ENCODE measurements at regions not wholly inside any gene's neighbourhood (a gene's known extent, or its start where the extent isn't known, plus 50 kb on each side); places are given as distances from the start of the nearest gene placed in this dataset.

DNA sequence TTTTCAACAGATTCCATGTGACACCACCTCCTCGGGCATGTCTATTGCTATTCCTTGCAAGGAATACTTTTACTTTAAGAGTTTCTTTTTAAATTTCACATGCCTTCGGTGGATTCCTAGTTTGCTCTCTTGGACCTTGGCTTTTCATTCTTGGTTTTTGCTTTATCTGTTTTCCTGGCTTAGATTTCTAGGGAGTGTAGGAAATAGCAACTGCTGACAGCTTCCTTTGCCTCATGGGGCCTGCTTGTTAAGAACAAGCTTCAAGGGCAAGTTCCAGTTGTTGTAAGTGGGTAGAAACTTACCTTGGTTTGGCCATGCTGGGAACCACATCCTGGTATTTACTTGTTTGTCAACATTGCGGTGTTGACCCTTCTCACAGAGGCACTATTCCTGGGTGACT is 348.5 kb downstream of the DMAC1 start:
- TF ChIP-seq, protein P1, sequence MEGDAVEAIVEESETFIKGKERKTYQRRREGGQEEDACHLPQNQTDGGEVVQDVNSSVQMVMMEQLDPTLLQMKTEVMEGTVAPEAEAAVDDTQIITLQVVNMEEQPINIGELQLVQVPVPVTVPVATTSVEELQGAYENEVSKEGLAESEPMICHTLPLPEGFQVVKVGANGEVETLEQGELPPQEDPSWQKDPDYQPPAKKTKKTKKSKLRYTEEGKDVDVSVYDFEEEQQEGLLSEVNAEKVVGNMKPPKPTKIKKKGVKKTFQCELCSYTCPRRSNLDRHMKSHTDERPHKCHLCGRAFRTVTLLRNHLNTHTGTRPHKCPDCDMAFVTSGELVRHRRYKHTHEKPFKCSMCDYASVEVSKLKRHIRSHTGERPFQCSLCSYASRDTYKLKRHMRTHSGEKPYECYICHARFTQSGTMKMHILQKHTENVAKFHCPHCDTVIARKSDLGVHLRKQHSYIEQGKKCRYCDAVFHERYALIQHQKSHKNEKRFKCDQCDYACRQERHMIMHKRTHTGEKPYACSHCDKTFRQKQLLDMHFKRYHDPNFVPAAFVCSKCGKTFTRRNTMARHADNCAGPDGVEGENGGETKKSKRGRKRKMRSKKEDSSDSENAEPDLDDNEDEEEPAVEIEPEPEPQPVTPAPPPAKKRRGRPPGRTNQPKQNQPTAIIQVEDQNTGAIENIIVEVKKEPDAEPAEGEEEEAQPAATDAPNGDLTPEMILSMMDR (IDR thresholded peaks at IDR 0.05; ENCODE audit: insufficient read depth, low read length), result no peak
- TF ChIP-seq, protein P2, sequence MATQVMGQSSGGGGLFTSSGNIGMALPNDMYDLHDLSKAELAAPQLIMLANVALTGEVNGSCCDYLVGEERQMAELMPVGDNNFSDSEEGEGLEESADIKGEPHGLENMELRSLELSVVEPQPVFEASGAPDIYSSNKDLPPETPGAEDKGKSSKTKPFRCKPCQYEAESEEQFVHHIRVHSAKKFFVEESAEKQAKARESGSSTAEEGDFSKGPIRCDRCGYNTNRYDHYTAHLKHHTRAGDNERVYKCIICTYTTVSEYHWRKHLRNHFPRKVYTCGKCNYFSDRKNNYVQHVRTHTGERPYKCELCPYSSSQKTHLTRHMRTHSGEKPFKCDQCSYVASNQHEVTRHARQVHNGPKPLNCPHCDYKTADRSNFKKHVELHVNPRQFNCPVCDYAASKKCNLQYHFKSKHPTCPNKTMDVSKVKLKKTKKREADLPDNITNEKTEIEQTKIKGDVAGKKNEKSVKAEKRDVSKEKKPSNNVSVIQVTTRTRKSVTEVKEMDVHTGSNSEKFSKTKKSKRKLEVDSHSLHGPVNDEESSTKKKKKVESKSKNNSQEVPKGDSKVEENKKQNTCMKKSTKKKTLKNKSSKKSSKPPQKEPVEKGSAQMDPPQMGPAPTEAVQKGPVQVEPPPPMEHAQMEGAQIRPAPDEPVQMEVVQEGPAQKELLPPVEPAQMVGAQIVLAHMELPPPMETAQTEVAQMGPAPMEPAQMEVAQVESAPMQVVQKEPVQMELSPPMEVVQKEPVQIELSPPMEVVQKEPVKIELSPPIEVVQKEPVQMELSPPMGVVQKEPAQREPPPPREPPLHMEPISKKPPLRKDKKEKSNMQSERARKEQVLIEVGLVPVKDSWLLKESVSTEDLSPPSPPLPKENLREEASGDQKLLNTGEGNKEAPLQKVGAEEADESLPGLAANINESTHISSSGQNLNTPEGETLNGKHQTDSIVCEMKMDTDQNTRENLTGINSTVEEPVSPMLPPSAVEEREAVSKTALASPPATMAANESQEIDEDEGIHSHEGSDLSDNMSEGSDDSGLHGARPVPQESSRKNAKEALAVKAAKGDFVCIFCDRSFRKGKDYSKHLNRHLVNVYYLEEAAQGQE (IDR thresholded peaks at IDR 0.05; ENCODE audit: insufficient replicate concordance, low read depth), result no peak
- no peak for TF ChIP-seq POLR2AphosphoS5 (IDR thresholded peaks at IDR 0.05; ENCODE audit: low read depth)
- no peak for TF ChIP-seq GABPA (IDR thresholded peaks at IDR 0.05; ENCODE audit: low read depth)

All from HL-60 (cell line).